GM23338 (cell line): ENCODE measurements at regions not wholly inside any gene's neighbourhood (a gene's known extent, or its start where the extent isn't known, plus 50 kb on each side); places are given as distances from the start of the nearest gene placed in this dataset.
A peak's percentile ranks its signal among the peaks of the same experiment; 100 is the strongest.

Experiments
- ATAC-seq: fragments of 200-7000 bp; cut with Tn5 transposase; 3 replicates; pipeline ENCODE4 v1.9.1; 2020
- DNase-seq: peaks from one replicate; pipeline ENCODE4 v3.0.0-alpha.2; 2015; ENCODE audit warnings: low spot score
- H2AFZ ChIP-seq: fragments of 200-600 bp; sonication (generic); 2 replicates; pipeline ENCODE4 v1.8.0; 2016; ENCODE audit warnings: antibody characterized with exemption, mild to moderate bottlenecking, moderate library complexity
- H3F3A ChIP-seq: fragments of 200-600 bp; sonication (generic); replicated peaks from 2 replicates; pipeline ENCODE4 v1.8.0; 2017; ENCODE audit warnings: antibody characterized with exemption, mixed run types, low read depth
- H3K27ac ChIP-seq: fragments of 200-600 bp; sonication (generic); 2 replicates; pipeline ENCODE4 v1.6.1; 2016; ENCODE audit warnings: low read depth
- H3K27me3 ChIP-seq: fragments of 200-600 bp; sonication (generic); 2 replicates; pipeline ENCODE4 v1.8.0; 2016; ENCODE audit warnings: mild to moderate bottlenecking, mixed run types, moderate library complexity; ENCODE audit not compliant: insufficient read depth
- H3K36me3 ChIP-seq: fragments of 200-600 bp; sonication (generic); 2 replicates; pipeline ENCODE4 v1.8.0; 2016; ENCODE audit warnings: mild to moderate bottlenecking; ENCODE audit not compliant: insufficient read depth
- H3K4me1 ChIP-seq: fragments of 200-600 bp; sonication (generic); 2 replicates; pipeline ENCODE4 v1.8.0; 2016; ENCODE audit warnings: mild to moderate bottlenecking, moderate library complexity; ENCODE audit not compliant: insufficient read depth
- H3K4me2 ChIP-seq: fragments of 200-600 bp; sonication (generic); 2 replicates; pipeline ENCODE4 v1.7.1; 2017; ENCODE audit warnings: mixed run types
- H3K4me3 ChIP-seq: fragments of 200-600 bp; sonication (generic); 2 replicates; pipeline ENCODE4 v1.6.1; 2016; ENCODE audit warnings: mixed run types
- H3K79me2 ChIP-seq: fragments of 200-600 bp; sonication (generic); replicated peaks from 2 replicates; pipeline ENCODE4 v1.8.0; 2017; ENCODE audit warnings: mild to moderate bottlenecking; ENCODE audit not compliant: insufficient read depth
- H3K9me2 ChIP-seq: fragments of 200-600 bp; sonication (generic); 2 replicates; pipeline ENCODE4 v1.8.0; 2017; ENCODE audit not compliant: insufficient read depth
- H4K20me1 ChIP-seq: fragments of 200-600 bp; sonication (generic); replicated peaks from 2 replicates; pipeline ENCODE4 v1.8.0; 2017; ENCODE audit warnings: mild to moderate bottlenecking; ENCODE audit not compliant: insufficient read depth
- H3K27ac Mint-ChIP-seq: 2 replicates; pipeline ENCODE4 v1.8.0; 2020; ENCODE audit warnings: inconsistent platforms, mild to moderate bottlenecking, moderate library complexity, mixed read lengths
- H3K27me3 Mint-ChIP-seq: 3 replicates; pipeline ENCODE4 v1.8.0; 2022; ENCODE audit warnings: low read depth, mild to moderate bottlenecking, moderate library complexity, mixed read lengths, inconsistent platforms; ENCODE audit not compliant: insufficient read depth, poor library complexity
- H3K36me3 Mint-ChIP-seq: 3 replicates; pipeline ENCODE4 v1.8.0; 2021; ENCODE audit warnings: low read depth, mild to moderate bottlenecking, inconsistent platforms, moderate library complexity, mixed read lengths
- H3K4me1 Mint-ChIP-seq: 3 replicates; pipeline ENCODE4 v1.8.0; 2020; ENCODE audit warnings: mild to moderate bottlenecking, inconsistent platforms, mixed read lengths
- H3K4me3 Mint-ChIP-seq: 3 replicates; pipeline ENCODE4 v1.8.0; 2021; ENCODE audit warnings: moderate library complexity, mild to moderate bottlenecking, inconsistent platforms, mixed read lengths
- H3K9me3 Mint-ChIP-seq: 3 replicates; pipeline ENCODE4 v1.8.0; 2020; ENCODE audit warnings: moderate library complexity, mild to moderate bottlenecking, inconsistent platforms, mixed read lengths
- ETS1 ChIP-seq: IDR thresholded peaks from 2 replicates; pipeline ENCODE4 v1.6.1; 2016; ENCODE audit warnings: antibody characterized with exemption
- EZH2 ChIP-seq: fragments of 200-600 bp; sonication (generic); IDR thresholded peaks from one replicate; pipeline ENCODE4 v1.8.0; 2017; ENCODE audit warnings: antibody characterized with exemption, mild to moderate bottlenecking, low read depth; ENCODE audit not compliant: unreplicated experiment
- EZH2phosphoT487 ChIP-seq: fragments of 200-600 bp; sonication (generic); IDR thresholded peaks from one replicate; pipeline ENCODE4 v1.8.1; 2018; ENCODE audit warnings: antibody characterized with exemption; ENCODE audit not compliant: unreplicated experiment
- JUNB ChIP-seq: IDR thresholded peaks from one replicate; pipeline ENCODE4 v1.6.1; 2016; ENCODE audit warnings: antibody characterized with exemption; ENCODE audit not compliant: unreplicated experiment
- POLR2AphosphoS5 ChIP-seq: IDR thresholded peaks from 2 replicates; pipeline ENCODE4 v1.6.1; 2016; ENCODE audit warnings: antibody characterized with exemption, low read depth
- STAT1 ChIP-seq: IDR thresholded peaks from one replicate; pipeline ENCODE4 v1.6.1; 2016; ENCODE audit warnings: antibody characterized with exemption; ENCODE audit not compliant: unreplicated experiment
- ZNF331 ChIP-seq: fragments of 250-450 bp; sonication (Bioruptor Pico); IDR thresholded peaks from 2 replicates; pipeline ENCODE4 v1.5.0; 2020; ENCODE audit warnings: low read depth, mild to moderate bottlenecking, moderate library complexity
- ZNF462 ChIP-seq: fragments of 250-450 bp; sonication (Bioruptor Pico); IDR thresholded peaks from 2 replicates; pipeline ENCODE4 v1.5.0; 2020; ENCODE audit warnings: mild to moderate bottlenecking, moderate library complexity
- TF ChIP-seq, protein P1 (sequence below), 2 experiments: fragments of 200-600 bp in 1 of 2; sonication (generic) in 1 of 2; conservative IDR thresholded peaks; 2 replicates each; pipeline versions ENCODE4 v1.5.1 to v1.6.1; 2016 to 2017; ENCODE audit warnings: antibody characterized with exemption in 2 of 2, low read depth in 2 of 2, mild to moderate bottlenecking in 2 of 2, moderate library complexity in 1 of 2

DNA sequence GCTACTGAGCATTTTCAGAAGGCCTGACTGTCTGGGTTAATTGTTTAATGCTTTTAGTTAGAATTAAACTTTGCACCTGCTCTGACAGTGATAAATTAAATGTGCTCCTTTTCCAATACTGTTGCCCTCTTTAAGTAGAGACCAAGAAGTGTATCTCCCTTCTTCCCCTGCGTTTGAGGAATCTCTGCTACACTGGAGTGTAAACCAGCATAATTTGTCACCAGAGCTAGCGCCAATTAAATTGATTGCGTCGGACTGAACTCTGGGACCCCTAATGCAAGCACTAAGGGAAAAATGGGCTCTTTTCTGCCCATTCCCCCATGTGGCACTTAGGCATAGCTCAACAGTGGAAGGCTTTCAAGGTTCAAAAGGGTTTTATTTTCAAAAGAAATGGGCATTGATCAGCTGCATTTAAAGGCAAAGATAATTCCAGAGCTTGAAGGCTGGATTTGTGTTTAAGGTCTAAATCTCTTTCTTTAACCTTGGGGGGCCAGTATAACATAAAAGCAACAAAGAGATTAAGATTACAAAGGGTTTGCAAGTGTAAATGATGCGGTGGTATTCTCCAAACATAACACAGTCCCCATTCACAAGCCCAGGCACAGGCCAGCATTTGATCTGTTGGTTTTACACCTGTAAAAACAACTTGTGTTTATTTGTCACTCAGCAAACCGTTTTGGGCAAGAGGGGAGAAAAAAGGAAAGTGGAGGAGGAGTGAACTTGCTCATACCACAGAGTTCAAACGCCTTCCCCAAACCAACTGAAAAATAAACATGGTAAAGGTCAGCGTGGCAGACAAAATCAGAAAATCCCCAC is 427.6 kb downstream of the BCL11A start:
- Mint-ChIP-seq H3K4me3 (no peak overlapping the region), H3K4me1 (peaks cover 6% of the 10 kb centered on the region), H3K9me3 (peaks cover 13% of the 10 kb centered on the region), H3K36me3 (peaks cover 3% of the 10 kb centered on the region; the same call in 2 of the 3 replicates), H3K27ac (no peak overlapping the region), H3K27me3 (no peaks in the 10 kb centered on the region)
- Histone ChIP-seq H3K27me3 (no peaks in the 10 kb centered on the region), H3F3A (no peaks in the 10 kb centered on the region), H3K4me3 (no peak overlapping the region), H3K9me2 (peaks cover 5% of the 10 kb centered on the region; the same call in 1 of the 2 replicates), H3K4me2 (no peak overlapping the region), H3K79me2 (no peaks in the 10 kb centered on the region), H4K20me1 (no peaks in the 10 kb centered on the region), H3K36me3 (no peaks in the 10 kb centered on the region), H2AFZ (no peak overlapping the region), H3K4me1 (0 out of 2 replicates have a peak, but pooled peaks cover 12% of the 10 kb centered on the region), H3K27ac (no peak overlapping the region)
- TF ChIP-seq STAT1: no peak
- TF ChIP-seq EZH2phosphoT487: no peak
- TF ChIP-seq ETS1: no peak
- TF ChIP-seq EZH2: no peak
- no peak for TF ChIP-seq ZNF331
- DNase-seq (no peak), ATAC-seq (peak; percentile 53)

DNA sequence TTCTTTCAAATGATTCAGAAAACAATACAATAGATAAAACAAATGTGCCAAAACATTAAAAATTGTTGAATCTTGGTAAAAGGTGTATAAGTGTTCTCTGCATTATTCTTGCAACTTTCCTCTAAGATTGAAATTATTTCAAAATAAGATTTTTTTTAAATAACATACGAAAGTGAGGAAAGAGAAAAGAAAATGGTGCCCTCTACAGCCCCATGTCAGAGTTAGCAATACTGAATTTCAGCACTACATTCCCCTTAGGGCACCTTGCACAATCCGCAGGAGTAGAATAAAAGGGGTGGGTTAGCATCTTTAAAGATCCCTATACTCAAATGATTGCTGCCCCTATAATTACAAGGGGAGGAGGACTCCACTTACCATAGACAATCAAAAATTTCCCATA is 433.7 kb downstream of the BCL11A start:
- ATAC-seq (no peak), DNase-seq (peak; percentile 16)
- Histone ChIP-seq H3K27ac (no peak overlapping the region), H3K79me2 (no peaks in the 10 kb centered on the region), H3K4me1 (no peaks in the 10 kb centered on the region), H2AFZ (no peak overlapping the region), H3K4me3 (no peak overlapping the region), H3K9me2 (peaks cover 5% of the 10 kb centered on the region; the same call in 1 of the 2 replicates), H3K27me3 (no peaks in the 10 kb centered on the region), H4K20me1 (no peaks in the 10 kb centered on the region), H3K4me2 (no peak overlapping the region), H3K36me3 (peaks cover 4% of the 10 kb centered on the region), H3F3A (no peaks in the 10 kb centered on the region)
- H3K9me3 Mint-ChIP-seq: peaks cover 48% of the 10 kb centered on the region
- no peak overlapping the region for H3K27ac Mint-ChIP-seq
- H3K4me1 Mint-ChIP-seq: no peaks in the 10 kb centered on the region
- peaks cover 41% of the 10 kb centered on the region for H3K36me3 Mint-ChIP-seq
- TF ChIP-seq, protein P1, sequence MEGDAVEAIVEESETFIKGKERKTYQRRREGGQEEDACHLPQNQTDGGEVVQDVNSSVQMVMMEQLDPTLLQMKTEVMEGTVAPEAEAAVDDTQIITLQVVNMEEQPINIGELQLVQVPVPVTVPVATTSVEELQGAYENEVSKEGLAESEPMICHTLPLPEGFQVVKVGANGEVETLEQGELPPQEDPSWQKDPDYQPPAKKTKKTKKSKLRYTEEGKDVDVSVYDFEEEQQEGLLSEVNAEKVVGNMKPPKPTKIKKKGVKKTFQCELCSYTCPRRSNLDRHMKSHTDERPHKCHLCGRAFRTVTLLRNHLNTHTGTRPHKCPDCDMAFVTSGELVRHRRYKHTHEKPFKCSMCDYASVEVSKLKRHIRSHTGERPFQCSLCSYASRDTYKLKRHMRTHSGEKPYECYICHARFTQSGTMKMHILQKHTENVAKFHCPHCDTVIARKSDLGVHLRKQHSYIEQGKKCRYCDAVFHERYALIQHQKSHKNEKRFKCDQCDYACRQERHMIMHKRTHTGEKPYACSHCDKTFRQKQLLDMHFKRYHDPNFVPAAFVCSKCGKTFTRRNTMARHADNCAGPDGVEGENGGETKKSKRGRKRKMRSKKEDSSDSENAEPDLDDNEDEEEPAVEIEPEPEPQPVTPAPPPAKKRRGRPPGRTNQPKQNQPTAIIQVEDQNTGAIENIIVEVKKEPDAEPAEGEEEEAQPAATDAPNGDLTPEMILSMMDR (conservative IDR thresholded peaks at IDR 0.05; ENCODE audit: low read depth in 2 of 2): peak; percentile 47 to 49
- TF ChIP-seq EZH2phosphoT487: no peak
- TF ChIP-seq POLR2AphosphoS5: no peak
- TF ChIP-seq STAT1: no peak
- no peak for TF ChIP-seq ZNF462 (CRISPR knock-in tag)
- no peak for TF ChIP-seq JUNB
- no peak overlapping the region for H3K4me3 Mint-ChIP-seq
- H3K27me3 Mint-ChIP-seq: no peaks in the 10 kb centered on the region
